ENCODE measurements at regions not wholly inside any gene's neighbourhood (a gene's known extent, or its start where the extent isn't known, plus 50 kb on each side); places are given as distances from the start of the nearest gene placed in this dataset.
A peak's percentile ranks its signal among the peaks of the same experiment; 100 is the strongest.
"Not testable (repeated sequence)": the region's sequence is repeated elsewhere in the genome, so short reads cannot be mapped to it uniquely, and the experiment has no call there.

- peak; percentile 34 for DNase-seq
Observed at GRCh38 chr5:148708854-148709253, 54.5 kb upstream of the HTR4 start.

GRCh38 chr5:148711961-148712360 is 57.6 kb upstream of the HTR4 start:
- no peak for DNase-seq

GRCh38 chr5:148713735-148714508 is 59.6 kb upstream of the HTR4 start:
- DNase-seq = no peak

- no peak for DNase-seq
Observed at GRCh38 chr5:148716716-148717115, 62.4 kb upstream of the HTR4 start.

- no peak for DNase-seq
Observed at GRCh38 chr5:148717668-148718067, 63.3 kb upstream of the HTR4 start.

GRCh38 chr5:148719605-148720004 is 65.3 kb upstream of the HTR4 start:
- no peak for DNase-seq

GRCh38 chr5:148720257-148720656 is 65.9 kb upstream of the HTR4 start:
- no peak for DNase-seq

GRCh38 chr5:148723143-148723542 is 68.8 kb upstream of the HTR4 start:
- DNase-seq = no peak

GRCh38 chr5:148725675-148726074 is 71.3 kb upstream of the HTR4 start:
- DNase-seq = no peak

- DNase-seq = no peak
Observed at GRCh38 chr5:148729182-148729581, 74.9 kb upstream of the HTR4 start.

- no peak for DNase-seq
Observed at GRCh38 chr5:148730270-148730669, 75.9 kb upstream of the HTR4 start.

GRCh38 chr5:148730942-148731898 is 76.9 kb upstream of the HTR4 start:
- peak; percentile 78 for DNase-seq

GRCh38 chr5:148732692-148733091 is 78.4 kb upstream of the HTR4 start:
- DNase-seq = no peak

GRCh38 chr5:148733601-148734438 is 79.5 kb upstream of the HTR4 start:
- peak; percentile 80 for DNase-seq

GRCh38 chr5:148734518-148734917 is 80.2 kb upstream of the HTR4 start:
- DNase-seq = no peak

- no peak for DNase-seq
Observed at GRCh38 chr5:148735301-148735835, 81.0 kb upstream of the HTR4 start.

- DNase-seq = no peak
Observed at GRCh38 chr5:148739023-148739422, 84.7 kb upstream of the HTR4 start.

- DNase-seq = no peak
Observed at GRCh38 chr5:148739524-148739923, 85.2 kb upstream of the HTR4 start.

- DNase-seq = no peak
Observed at GRCh38 chr5:148740079-148740858, 85.9 kb upstream of the HTR4 start.

GRCh38 chr5:148740966-148741742 is 85.3 kb upstream of the ADRB2 start:
- no peak for DNase-seq

- not testable (repeated sequence) for DNase-seq
Observed at GRCh38 chr5:148741766-148742165, 84.6 kb upstream of the ADRB2 start.

Data from activated CD4-positive, alpha-beta T cell treated with anti-CD3 and anti-CD28 coated beads for 48 hours (primary cell).